ENCODE measurements at regions not wholly inside any gene's neighbourhood (a gene's known extent, or its start where the extent isn't known, plus 50 kb on each side); places are given as distances from the start of the nearest gene placed in this dataset.

GRCh38 chr7:81887098-81888090 lies 117.5 kb upstream of the HGF start:
- no peak overlapping the region for H3K9ac ChIP-seq (ENCODE audit: low read length in 3 of 3)
- no peak for TF ChIP-seq CTCF (IDR thresholded peaks at IDR 0.05; ENCODE audit: borderline replicate concordance, extremely low read depth, insufficient read depth)
- no peak for FAIRE-seq
- no peaks in the 10 kb centered on the region for H3K9me3 ChIP-seq (ENCODE audit: control insufficient read depth in 2 of 3, insufficient read depth in 1 of 3, low read length in 3 of 3)
- H3K27ac ChIP-seq (ENCODE audit: low read depth in 2 of 2, low read length in 2 of 2) = no peak overlapping the region
- H3K4me3 ChIP-seq (ENCODE audit: low read length in 3 of 3) = no peak overlapping the region
- no peaks in the 10 kb centered on the region for H3K36me3 ChIP-seq (ENCODE audit: control insufficient read depth in 2 of 3, insufficient read depth in 3 of 3, low read length in 3 of 3)
- DNase-seq = no peak
- intact Hi-C loops (cut with DNase I) = no loop called here
- no peaks in the 10 kb centered on the region for H3K4me1 ChIP-seq (ENCODE audit: control insufficient read depth in 2 of 3, insufficient read depth in 2 of 3, low read depth in 1 of 3, low read length in 3 of 3)
- no peaks in the 10 kb centered on the region for H3K27me3 ChIP-seq (ENCODE audit: control insufficient read depth, insufficient read depth, low read length)

GRCh38 chr7:81886211-81886764 lies 116.4 kb upstream of the HGF start:
- H3K36me3 ChIP-seq (ENCODE audit: control insufficient read depth in 2 of 3, insufficient read depth in 3 of 3, low read length in 3 of 3) = no peaks in the 10 kb centered on the region
- H3K27ac ChIP-seq (ENCODE audit: low read depth in 2 of 2, low read length in 2 of 2) = no peak overlapping the region
- DNase-seq = no peak
- intact Hi-C loops (cut with DNase I) = no loop called here
- no peak for TF ChIP-seq CTCF (IDR thresholded peaks at IDR 0.05; ENCODE audit: borderline replicate concordance, extremely low read depth, insufficient read depth)
- no peaks in the 10 kb centered on the region for H3K9me3 ChIP-seq (ENCODE audit: control insufficient read depth in 2 of 3, insufficient read depth in 1 of 3, low read length in 3 of 3)
- FAIRE-seq = no peak
- no peaks in the 10 kb centered on the region for H3K27me3 ChIP-seq (ENCODE audit: control insufficient read depth, insufficient read depth, low read length)
- no peak overlapping the region for H3K4me3 ChIP-seq (ENCODE audit: low read length in 3 of 3)
- no peak overlapping the region for H3K9ac ChIP-seq (ENCODE audit: low read length in 3 of 3)
- no peaks in the 10 kb centered on the region for H3K4me1 ChIP-seq (ENCODE audit: control insufficient read depth in 2 of 3, insufficient read depth in 2 of 3, low read depth in 1 of 3, low read length in 3 of 3)

GRCh38 chr7:81884817-81885216 lies 115.0 kb upstream of the HGF start:
- Histone ChIP-seq H3K27me3 (ENCODE audit: control insufficient read depth, insufficient read depth, low read length) (no peaks in the 10 kb centered on the region), H3K27ac (ENCODE audit: low read depth in 2 of 2, low read length in 2 of 2) (no peak overlapping the region), H3K4me1 (ENCODE audit: control insufficient read depth in 2 of 3, insufficient read depth in 2 of 3, low read depth in 1 of 3, low read length in 3 of 3) (no peaks in the 10 kb centered on the region), H3K4me3 (ENCODE audit: low read length in 3 of 3) (no peak overlapping the region), H3K9me3 (ENCODE audit: control insufficient read depth in 2 of 3, insufficient read depth in 1 of 3, low read length in 3 of 3) (no peaks in the 10 kb centered on the region), H3K9ac (ENCODE audit: low read length in 3 of 3) (no peak overlapping the region), H3K36me3 (ENCODE audit: control insufficient read depth in 2 of 3, insufficient read depth in 3 of 3, low read length in 3 of 3) (no peaks in the 10 kb centered on the region)
- TF ChIP-seq CTCF (IDR thresholded peaks at IDR 0.05; ENCODE audit: borderline replicate concordance, extremely low read depth, insufficient read depth) = no peak
- FAIRE-seq = no peak
- no peak for DNase-seq
- intact Hi-C loops (cut with DNase I) = no loop called here
